Smooth muscle cell (in vitro differentiated cells): ENCODE measurements at regions not wholly inside any gene's neighbourhood (a gene's known extent, or its start where the extent isn't known, plus 50 kb on each side); places are given as distances from the start of the nearest gene placed in this dataset.

ENCODE experiments used
- DNase-seq: peaks from one replicate; lab custom pipeline; 2025; ENCODE audit not compliant: unreplicated experiment; lab: John Stamatoyannopoulos, UW
- H2AFZ ChIP-seq: fragments of 200-600 bp; sonication (generic); 2 replicates; pipeline ENCODE4 v1.6.0; 2016; ENCODE audit warnings: antibody characterized with exemption, low read depth, mild to moderate bottlenecking
- H3F3A ChIP-seq: fragments of 200-600 bp; sonication (generic); 2 replicates; pipeline ENCODE4 v1.6.0; 2017; ENCODE audit warnings: antibody characterized with exemption, low read depth
- H3K27ac ChIP-seq: fragments of 200-600 bp; sonication (generic); 2 replicates; pipeline ENCODE4 v1.5.1; 2016; ENCODE audit warnings: low read depth, mild to moderate bottlenecking
- H3K27me3 ChIP-seq: fragments of 200-600 bp; sonication (generic); 2 replicates; pipeline ENCODE4 v1.6.1; 2016; ENCODE audit warnings: low read depth, mild to moderate bottlenecking
- H3K36me3 ChIP-seq: fragments of 200-600 bp; sonication (generic); 2 replicates; pipeline ENCODE4 v1.5.1; 2016; ENCODE audit warnings: low read depth
- H3K4me1 ChIP-seq: fragments of 200-600 bp; sonication (generic); 2 replicates; pipeline ENCODE4 v1.5.1; 2016; ENCODE audit warnings: low read depth
- H3K4me2 ChIP-seq: fragments of 200-600 bp; sonication (generic); 2 replicates; pipeline ENCODE4 v1.6.0; 2016; ENCODE audit warnings: mild to moderate bottlenecking
- H3K4me3 ChIP-seq: fragments of 200-600 bp; sonication (generic); 2 replicates; pipeline ENCODE4 v1.5.1; 2016; ENCODE audit warnings: mild to moderate bottlenecking
- H3K79me2 ChIP-seq: fragments of 200-600 bp; sonication (generic); 2 replicates; pipeline ENCODE4 v1.6.0; 2016; ENCODE audit warnings: low read depth, mild to moderate bottlenecking
- H3K9ac ChIP-seq: fragments of 200-600 bp; sonication (generic); 2 replicates; pipeline ENCODE4 v1.6.0; 2016; ENCODE audit warnings: low read depth
- H3K9me3 ChIP-seq: fragments of 200-600 bp; sonication (generic); replicated peaks from 2 replicates; pipeline ENCODE4 v1.5.1; 2016; ENCODE audit warnings: low read depth
- H4K20me1 ChIP-seq: fragments of 200-600 bp; sonication (generic); 2 replicates; pipeline ENCODE4 v1.6.0; 2016; ENCODE audit warnings: low read depth
- CTCF ChIP-seq: fragments of 200-600 bp; sonication (generic); IDR thresholded peaks from 2 replicates; pipeline ENCODE4 v1.5.1; 2017; ENCODE audit warnings: borderline replicate concordance, mild to moderate bottlenecking, antibody characterized with exemption; ENCODE audit not compliant: insufficient read depth, poor library complexity, severe bottlenecking
- WGBS: methylation state at CpG from one replicate; pipeline ENCODE4 v1.1.7; 2016; ENCODE audit warnings: low lambda C conversion rate; 5-methylcytosine and 5-hydroxymethylcytosine counted together

GRCh38 chr2:60311524-60311923 lies 241.9 kb downstream of the BCL11A start:
- no peaks in the 10 kb centered on the region for H3K79me2 ChIP-seq
- 81% methylated on average over 1 of the region's 1 CpG for WGBS
- no peak for DNase-seq
- no peak for TF ChIP-seq CTCF
- no peaks in the 10 kb centered on the region for H3K9me3 ChIP-seq
- H3K36me3 ChIP-seq: no peaks in the 10 kb centered on the region
- no peak overlapping the region for H3K27ac ChIP-seq
- no peak overlapping the region for H2AFZ ChIP-seq
- no peaks in the 10 kb centered on the region for H4K20me1 ChIP-seq
- H3K9ac ChIP-seq: no peak overlapping the region
- H3K27me3 ChIP-seq: no peaks in the 10 kb centered on the region
- H3K4me3 ChIP-seq: no peak overlapping the region
- no peak overlapping the region for H3K4me2 ChIP-seq
- H3K4me1 ChIP-seq: peaks cover 13% of the 10 kb centered on the region
- H3F3A ChIP-seq: no peaks in the 10 kb centered on the region

GRCh38 chr2:60309941-60310660 lies 243.4 kb downstream of the BCL11A start:
- Histone ChIP-seq H3K9me3 (no peaks in the 10 kb centered on the region), H3K4me2 (peak overlapping the region; percentile 34)

GRCh38 chr2:60309336-60309735 lies 244.1 kb downstream of the BCL11A start:
- no peaks in the 10 kb centered on the region for H3K9me3 ChIP-seq
- 21% methylated on average over 4 of the region's 4 CpGs for WGBS

More at GRCh38 chr2:60309941-60310660, 243.4 kb downstream of the BCL11A start:
- Histone ChIP-seq H3K27ac (no peak overlapping the region), H3F3A (no peaks in the 10 kb centered on the region), H2AFZ (no peak overlapping the region), H3K4me1 (peaks cover 6% of the 10 kb centered on the region), H3K27me3 (no peaks in the 10 kb centered on the region), H3K9ac (no peak overlapping the region), H3K36me3 (no peaks in the 10 kb centered on the region), H3K79me2 (no peaks in the 10 kb centered on the region), H3K4me3 (no peak overlapping the region), H4K20me1 (no peaks in the 10 kb centered on the region)
- TF ChIP-seq CTCF: no peak
- no peak for DNase-seq
- WGBS: 56% methylated on average over 5 of the region's 5 CpGs

More at GRCh38 chr2:60309336-60309735, 244.1 kb downstream of the BCL11A start:
- H3K27ac ChIP-seq: no peak overlapping the region
- H3F3A ChIP-seq: no peaks in the 10 kb centered on the region
- TF ChIP-seq CTCF: no peak
- H4K20me1 ChIP-seq: no peaks in the 10 kb centered on the region
- H3K27me3 ChIP-seq: no peaks in the 10 kb centered on the region
- H3K4me1 ChIP-seq: peaks cover 6% of the 10 kb centered on the region
- no peaks in the 10 kb centered on the region for H3K79me2 ChIP-seq
- H3K36me3 ChIP-seq: no peaks in the 10 kb centered on the region
- no peak overlapping the region for H2AFZ ChIP-seq
- no peak overlapping the region for H3K4me3 ChIP-seq
- peak overlapping the region; percentile 34 for H3K4me2 ChIP-seq
- no peak for DNase-seq
- H3K9ac ChIP-seq: no peak overlapping the region
